HCT116 (cell line): ENCODE measurements at regions not wholly inside any gene's neighbourhood (a gene's known extent, or its start where the extent isn't known, plus 50 kb on each side); places are given as distances from the start of the nearest gene placed in this dataset.

Experiments used
- ATAC-seq: fragments of 200-7000 bp; cut with Tn5 transposase; 2 replicates; pipeline ENCODE4 v1.9.1; 2020; ENCODE audit warnings: mild to moderate bottlenecking, moderate library complexity
- BruUV-seq: library from RNA; stranded (reverse); fragments of 400-500 nt; replicated peaks from 2 replicates; lab custom pipeline; 2021; lab: Mats Ljungman, UMichigan
- CTCF ChIA-PET: fragments of 300-600 bp; sonication (Branson Sonifier 250); formaldehyde crosslinking; loops from one replicate; lab custom pipeline; 2021; ENCODE audit warnings: antibody characterized with exemption; lab: Charles Lee
- POLR2A ChIA-PET: fragments of 300-600, 350-600 bp; sonication (Branson Sonifier 250); formaldehyde crosslinking; loops from one replicate; lab custom pipeline; 2021; ENCODE audit warnings: antibody characterized with exemption; lab: Charles Lee
- RAD21 ChIA-PET, 2 experiments: fragments of 300-600 bp; sonication (Branson Sonifier 250); formaldehyde crosslinking; loops; one replicate each; lab custom pipeline; 2023; ENCODE audit warnings: low total read pairs in 2 of 2; ENCODE audit not compliant: uncharacterized antibody in 2 of 2, unreplicated experiment in 2 of 2, low non-redundant PET in 1 of 2; lab: Charles Lee
- DNase-seq: peaks from one replicate; pipeline ENCODE4 v3.0.0-alpha.2; 2010; ENCODE audit warnings: low read depth, low spot score
- H2AFZ ChIP-seq: fragments of 200-600 bp; shearing (Covaris generic), sonication (generic); 2 replicates; pipeline ENCODE4 v1.6.1; 2017; ENCODE audit warnings: low read depth, mixed run types, mixed read lengths, antibody characterized with exemption, low read length; ENCODE audit not compliant: poor library complexity, severe bottlenecking
- H3K27ac ChIP-seq: 2 replicates; pipeline ENCODE4 v1.5.1; 2012; ENCODE audit warnings: low read depth, low read length
- H3K27me3 ChIP-seq: fragments of 200-600 bp; sonication (generic); 2 replicates; pipeline ENCODE4 v1.6.1; 2016; ENCODE audit warnings: mixed run types, low read length, mixed read lengths; ENCODE audit not compliant: insufficient read depth
- H3K36me3 ChIP-seq, 2 experiments: fragments of 200-500 bp in 1 of 2; fragments of 200-600 bp in 1 of 2; sonication (Bioruptor generic) in 1 of 2; sonication (generic) in 1 of 2; 2 replicates each; pipeline versions ENCODE4 v1.5.1 to v1.6.1; 2014 to 2016; ENCODE audit warnings: low read length in 2 of 2, inconsistent platforms in 1 of 2, mixed read lengths in 1 of 2, mixed run types in 1 of 2; ENCODE audit not compliant: insufficient read depth in 2 of 2, control insufficient read depth in 1 of 2
- H3K4me1 ChIP-seq, 2 experiments: fragments of 200-600 bp in 1 of 2; sonication (generic) in 1 of 2; 2 replicates each; pipeline versions ENCODE4 v1.5.1 to v1.6.1; 2012 to 2017; ENCODE audit warnings: low read length in 2 of 2, inconsistent platforms in 1 of 2, mild to moderate bottlenecking in 1 of 2, mixed read lengths in 1 of 2, mixed run types in 1 of 2, moderate library complexity in 1 of 2; ENCODE audit not compliant: insufficient read depth in 2 of 2, control insufficient read depth in 1 of 2
- H3K4me2 ChIP-seq: fragments of 200-600 bp; sonication (generic); 2 replicates; pipeline ENCODE4 v1.6.1; 2017; ENCODE audit warnings: mixed run types, low read length, mixed read lengths
- H3K4me3 ChIP-seq, 2 experiments: fragments of 200-600 bp in 1 of 2; sonication (generic) in 1 of 2; replicated peaks in 1 of 2; 2 replicates each; pipeline ENCODE4 v1.5.1; 2011 to 2016; ENCODE audit warnings: low read length in 2 of 2, control low read depth in 1 of 2, low read depth in 1 of 2, mild to moderate bottlenecking in 1 of 2, mixed read lengths in 1 of 2, mixed run types in 1 of 2
- H3K79me2 ChIP-seq: fragments of 200-600 bp; sonication (generic); 2 replicates; pipeline ENCODE4 v1.6.1; 2017; ENCODE audit warnings: mild to moderate bottlenecking, mixed run types, low read length, moderate library complexity, mixed read lengths; ENCODE audit not compliant: insufficient read depth
- H3K9ac ChIP-seq: fragments of 200-600 bp; sonication (generic); 2 replicates; pipeline ENCODE4 v1.6.1; 2016; ENCODE audit warnings: low read length, mixed read lengths
- H3K9me2 ChIP-seq: fragments of 200-600 bp; sonication (generic), shearing (Covaris generic); 2 replicates; pipeline ENCODE4 v1.6.1; 2017; ENCODE audit warnings: mixed run types, mild to moderate bottlenecking, moderate library complexity; ENCODE audit not compliant: insufficient read depth
- H3K9me3 ChIP-seq, 2 experiments: fragments of 200-500 bp in 1 of 2; fragments of 200-600 bp in 1 of 2; sonication (Bioruptor generic) in 1 of 2; sonication (generic) in 1 of 2; 2 replicates each; pipeline ENCODE4 v1.6.1; 2014 to 2017; ENCODE audit warnings: low read length in 2 of 2, mixed read lengths in 2 of 2, inconsistent platforms in 1 of 2, low read depth in 1 of 2, mild to moderate bottlenecking in 1 of 2, mixed run types in 1 of 2, moderate library complexity in 1 of 2; ENCODE audit not compliant: control insufficient read depth in 1 of 2, insufficient read depth in 1 of 2
- H4K20me1 ChIP-seq: fragments of 200-600 bp; sonication (generic), shearing (Covaris generic); 2 replicates; pipeline ENCODE4 v1.6.1; 2017; ENCODE audit warnings: mixed run types, mild to moderate bottlenecking, moderate library complexity; ENCODE audit not compliant: insufficient read depth
- ATF3 ChIP-seq: IDR thresholded peaks from 2 replicates; pipeline ENCODE4 v1.6.1; 2012
- CBX3 ChIP-seq: IDR thresholded peaks from 2 replicates; pipeline ENCODE4 v1.6.1; 2012; ENCODE audit warnings: low read depth
- CEBPB ChIP-seq: IDR thresholded peaks from 2 replicates; pipeline ENCODE4 v1.6.1; 2012; ENCODE audit warnings: low read depth
- ELF1 ChIP-seq: IDR thresholded peaks from 2 replicates; pipeline ENCODE4 v1.6.1; 2012; ENCODE audit warnings: low read depth, borderline replicate concordance
- EZH2phosphoT487 ChIP-seq: fragments of 200-600 bp; IDR thresholded peaks from 2 replicates; pipeline ENCODE4 v1.6.1; 2018; ENCODE audit warnings: antibody characterized with exemption, borderline replicate concordance
- FOSL1 ChIP-seq: IDR thresholded peaks from 2 replicates; pipeline ENCODE4 v1.6.1; 2012; ENCODE audit warnings: low read depth
- MAX ChIP-seq: IDR thresholded peaks from 2 replicates; pipeline ENCODE4 v1.6.1; 2012
- REST ChIP-seq: IDR thresholded peaks from 2 replicates; pipeline ENCODE4 v1.6.1; 2012; ENCODE audit warnings: low read depth
- TCF7L2 ChIP-seq: IDR thresholded peaks from 2 replicates; pipeline ENCODE4 v1.7.0; 2011; ENCODE audit warnings: borderline replicate concordance, inconsistent platforms; ENCODE audit not compliant: insufficient read depth, insufficient read length; ENCODE audit errors: extremely low read depth
- YY1 ChIP-seq: IDR thresholded peaks from 2 replicates; pipeline ENCODE4 v1.6.1; 2011; ENCODE audit warnings: low read length, low read depth, moderate library complexity, mild to moderate bottlenecking; ENCODE audit not compliant: insufficient replicate concordance; ENCODE audit errors: extremely low read depth
- intact Hi-C: fragments of 100-400 bp; cut with micrococcal nuclease; formaldehyde crosslinking; loops from 2 replicates; pipeline ENCODE4 v1.10.0; 2022

DNA sequence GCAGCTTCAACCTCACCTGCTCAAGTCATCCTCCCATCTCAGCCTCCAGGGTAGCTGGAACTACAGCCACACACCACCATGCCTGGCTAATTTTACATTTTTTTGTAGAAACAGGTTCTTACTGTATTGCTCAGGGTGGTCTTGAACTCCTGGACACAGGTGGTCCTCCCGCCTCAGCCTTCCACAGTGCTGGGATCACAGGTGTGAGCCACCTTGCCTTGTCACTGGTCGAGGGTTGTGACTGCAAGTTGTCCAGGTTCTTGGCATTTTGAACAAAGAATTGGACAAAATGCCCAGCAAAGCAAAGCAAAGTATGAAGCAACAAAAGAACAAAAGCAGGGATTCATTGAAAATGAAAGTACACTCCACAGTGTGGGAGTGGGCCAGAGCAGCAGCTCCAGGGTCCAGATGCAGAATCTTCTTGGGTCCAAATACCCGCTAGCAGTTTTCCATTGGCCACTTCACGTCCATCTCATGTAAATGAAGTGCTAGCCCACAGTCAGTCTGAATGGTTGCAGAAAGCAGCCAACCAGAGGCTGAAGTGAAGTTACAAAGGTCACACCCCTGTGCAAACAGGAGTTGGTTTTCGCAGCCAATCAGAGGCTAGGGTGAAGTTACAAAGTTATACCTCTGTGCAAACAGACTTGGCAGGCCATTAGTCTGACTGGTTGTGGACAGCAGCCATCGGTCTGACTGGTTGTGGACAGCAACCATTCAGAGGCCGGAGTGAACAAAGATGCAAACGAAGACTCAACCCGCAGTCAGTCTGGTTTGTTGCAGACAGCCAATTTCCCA, 109.5 kb upstream of the KIF26B start:
- Histone ChIP-seq H3K4me3 (no peak overlapping the region), H3K4me2 (no peak overlapping the region), H3K27ac (no peak overlapping the region), H2AFZ (no peak overlapping the region), H3K4me1 (no peaks in the 10 kb centered on the region; a peak in 1 of 4 replicates), H4K20me1 (no peaks in the 10 kb centered on the region), H3K9me3 (no peaks in the 10 kb centered on the region), H3K27me3 (no peaks in the 10 kb centered on the region), H3K9me2 (no peaks in the 10 kb centered on the region), H3K36me3 (no peaks in the 10 kb centered on the region), H3K9ac (no peak overlapping the region), H3K79me2 (no peaks in the 10 kb centered on the region)
- CTCF ChIA-PET = no interaction called here
- no TSS peak for BruUV-seq
- intact Hi-C loops = loop anchor here (2.0 kb wide), 1 partner anchor 440 kb away; no protein-coding TSS in a partner anchor
- POLR2A ChIA-PET = no interaction called here
- no peak for DNase-seq
- RAD21 ChIA-PET = no interaction called here
- ATAC-seq = peak; percentile 54
- no peak for TF ChIP-seq TCF7L2
- no peak for TF ChIP-seq REST
- no peak for TF ChIP-seq CEBPB
- TF ChIP-seq FOSL1 = no peak
- no peak for TF ChIP-seq ATF3
- TF ChIP-seq YY1 = no peak
- no peak for TF ChIP-seq ELF1
- TF ChIP-seq CBX3 = no peak
- TF ChIP-seq EZH2phosphoT487 = no peak
- no peak for TF ChIP-seq MAX
